HCT116 (cell line): ENCODE measurements at regions not wholly inside any gene's neighbourhood (a gene's known extent, or its start where the extent isn't known, plus 50 kb on each side); places are given as distances from the start of the nearest gene placed in this dataset.

Source experiments
- ATAC-seq: fragments of 200-7000 bp; cut with Tn5 transposase; 2 replicates; pipeline ENCODE4 v1.9.1; 2020; ENCODE audit warnings: mild to moderate bottlenecking, moderate library complexity
- BruUV-seq: library from RNA; stranded (reverse); fragments of 400-500 nt; replicated peaks from 2 replicates; lab custom pipeline; 2021; lab: Mats Ljungman, UMichigan
- CTCF ChIA-PET: fragments of 300-600 bp; sonication (Branson Sonifier 250); formaldehyde crosslinking; loops from one replicate; lab custom pipeline; 2021; ENCODE audit warnings: antibody characterized with exemption; lab: Charles Lee
- POLR2A ChIA-PET: fragments of 300-600, 350-600 bp; sonication (Branson Sonifier 250); formaldehyde crosslinking; loops from one replicate; lab custom pipeline; 2021; ENCODE audit warnings: antibody characterized with exemption; lab: Charles Lee
- RAD21 ChIA-PET, 2 experiments: fragments of 300-600 bp; sonication (Branson Sonifier 250); formaldehyde crosslinking; loops; one replicate each; lab custom pipeline; 2023; ENCODE audit warnings: low total read pairs in 2 of 2; ENCODE audit not compliant: uncharacterized antibody in 2 of 2, unreplicated experiment in 2 of 2, low non-redundant PET in 1 of 2; lab: Charles Lee
- DNase-seq: peaks from one replicate; pipeline ENCODE4 v3.0.0-alpha.2; 2010; ENCODE audit warnings: low read depth, low spot score
- H2AFZ ChIP-seq: fragments of 200-600 bp; shearing (Covaris generic), sonication (generic); 2 replicates; pipeline ENCODE4 v1.6.1; 2017; ENCODE audit warnings: low read depth, mixed run types, mixed read lengths, antibody characterized with exemption, low read length; ENCODE audit not compliant: poor library complexity, severe bottlenecking
- H3K27ac ChIP-seq: 2 replicates; pipeline ENCODE4 v1.5.1; 2012; ENCODE audit warnings: low read depth, low read length
- H3K27me3 ChIP-seq: fragments of 200-600 bp; sonication (generic); 2 replicates; pipeline ENCODE4 v1.6.1; 2016; ENCODE audit warnings: mixed run types, low read length, mixed read lengths; ENCODE audit not compliant: insufficient read depth
- H3K36me3 ChIP-seq, 2 experiments: fragments of 200-500 bp in 1 of 2; fragments of 200-600 bp in 1 of 2; sonication (Bioruptor generic) in 1 of 2; sonication (generic) in 1 of 2; 2 replicates each; pipeline versions ENCODE4 v1.5.1 to v1.6.1; 2014 to 2016; ENCODE audit warnings: low read length in 2 of 2, inconsistent platforms in 1 of 2, mixed read lengths in 1 of 2, mixed run types in 1 of 2; ENCODE audit not compliant: insufficient read depth in 2 of 2, control insufficient read depth in 1 of 2
- H3K4me1 ChIP-seq, 2 experiments: fragments of 200-600 bp in 1 of 2; sonication (generic) in 1 of 2; 2 replicates each; pipeline versions ENCODE4 v1.5.1 to v1.6.1; 2012 to 2017; ENCODE audit warnings: low read length in 2 of 2, inconsistent platforms in 1 of 2, mild to moderate bottlenecking in 1 of 2, mixed read lengths in 1 of 2, mixed run types in 1 of 2, moderate library complexity in 1 of 2; ENCODE audit not compliant: insufficient read depth in 2 of 2, control insufficient read depth in 1 of 2
- H3K4me2 ChIP-seq: fragments of 200-600 bp; sonication (generic); 2 replicates; pipeline ENCODE4 v1.6.1; 2017; ENCODE audit warnings: mixed run types, low read length, mixed read lengths
- H3K4me3 ChIP-seq, 2 experiments: fragments of 200-600 bp in 1 of 2; sonication (generic) in 1 of 2; replicated peaks in 1 of 2; 2 replicates each; pipeline ENCODE4 v1.5.1; 2011 to 2016; ENCODE audit warnings: low read length in 2 of 2, control low read depth in 1 of 2, low read depth in 1 of 2, mild to moderate bottlenecking in 1 of 2, mixed read lengths in 1 of 2, mixed run types in 1 of 2
- H3K79me2 ChIP-seq: fragments of 200-600 bp; sonication (generic); 2 replicates; pipeline ENCODE4 v1.6.1; 2017; ENCODE audit warnings: mild to moderate bottlenecking, mixed run types, low read length, moderate library complexity, mixed read lengths; ENCODE audit not compliant: insufficient read depth
- H3K9ac ChIP-seq: fragments of 200-600 bp; sonication (generic); 2 replicates; pipeline ENCODE4 v1.6.1; 2016; ENCODE audit warnings: low read length, mixed read lengths
- H3K9me2 ChIP-seq: fragments of 200-600 bp; sonication (generic), shearing (Covaris generic); 2 replicates; pipeline ENCODE4 v1.6.1; 2017; ENCODE audit warnings: mixed run types, mild to moderate bottlenecking, moderate library complexity; ENCODE audit not compliant: insufficient read depth
- H3K9me3 ChIP-seq, 2 experiments: fragments of 200-500 bp in 1 of 2; fragments of 200-600 bp in 1 of 2; sonication (Bioruptor generic) in 1 of 2; sonication (generic) in 1 of 2; 2 replicates each; pipeline ENCODE4 v1.6.1; 2014 to 2017; ENCODE audit warnings: low read length in 2 of 2, mixed read lengths in 2 of 2, inconsistent platforms in 1 of 2, low read depth in 1 of 2, mild to moderate bottlenecking in 1 of 2, mixed run types in 1 of 2, moderate library complexity in 1 of 2; ENCODE audit not compliant: control insufficient read depth in 1 of 2, insufficient read depth in 1 of 2
- H4K20me1 ChIP-seq: fragments of 200-600 bp; sonication (generic), shearing (Covaris generic); 2 replicates; pipeline ENCODE4 v1.6.1; 2017; ENCODE audit warnings: mixed run types, mild to moderate bottlenecking, moderate library complexity; ENCODE audit not compliant: insufficient read depth
- CEBPB ChIP-seq: IDR thresholded peaks from 2 replicates; pipeline ENCODE4 v1.6.1; 2012; ENCODE audit warnings: low read depth
- CTCF ChIP-seq, 3 experiments: fragments of 200-600 bp in 1 of 3; sonication (generic) in 1 of 3; IDR thresholded peaks in 2 of 3; conservative IDR thresholded peaks in 1 of 3; 2 replicates each; pipeline ENCODE4 v1.5.1; 2012 to 2017; ENCODE audit warnings: low read depth in 2 of 3, low read length in 2 of 3, antibody characterized with exemption in 1 of 3, borderline replicate concordance in 1 of 3, control low read depth in 1 of 3, mild to moderate bottlenecking in 1 of 3, mixed read lengths in 1 of 3, mixed run types in 1 of 3, moderate library complexity in 1 of 3; ENCODE audit not compliant: insufficient read depth in 1 of 3
- EGR1 ChIP-seq: IDR thresholded peaks from 2 replicates; pipeline ENCODE4 v1.6.1; 2012; ENCODE audit warnings: low read depth
- EZH2phosphoT487 ChIP-seq: fragments of 200-600 bp; IDR thresholded peaks from 2 replicates; pipeline ENCODE4 v1.6.1; 2018; ENCODE audit warnings: antibody characterized with exemption, borderline replicate concordance
- FOSL1 ChIP-seq: IDR thresholded peaks from 2 replicates; pipeline ENCODE4 v1.6.1; 2012; ENCODE audit warnings: low read depth
- JUND ChIP-seq: IDR thresholded peaks from 2 replicates; pipeline ENCODE4 v1.6.1; 2012
- MAX ChIP-seq: IDR thresholded peaks from 2 replicates; pipeline ENCODE4 v1.6.1; 2012
- REST ChIP-seq: IDR thresholded peaks from 2 replicates; pipeline ENCODE4 v1.6.1; 2012; ENCODE audit warnings: low read depth
- SP1 ChIP-seq: IDR thresholded peaks from 2 replicates; pipeline ENCODE4 v1.6.1; 2012; ENCODE audit warnings: low read depth
- SRF ChIP-seq: IDR thresholded peaks from 2 replicates; pipeline ENCODE4 v1.6.1; 2012; ENCODE audit warnings: low read depth
- YY1 ChIP-seq: IDR thresholded peaks from 2 replicates; pipeline ENCODE4 v1.6.1; 2011; ENCODE audit warnings: low read length, low read depth, moderate library complexity, mild to moderate bottlenecking; ENCODE audit not compliant: insufficient replicate concordance; ENCODE audit errors: extremely low read depth
- ZNF274 ChIP-seq: fragments of 200-500 bp; sonication (Bioruptor generic); IDR thresholded peaks from 2 replicates; pipeline ENCODE4 v1.6.1; 2014; ENCODE audit warnings: mild to moderate bottlenecking, low read depth, low read length, inconsistent platforms
- intact Hi-C: fragments of 100-400 bp; cut with micrococcal nuclease; formaldehyde crosslinking; loops from 2 replicates; pipeline ENCODE4 v1.10.0; 2022

GRCh38 chr15:29934251-29934650 lies 112.0 kb upstream of the TJP1 start (continued):
- TF ChIP-seq REST, result no peak
- 0 out of 2 replicates have a peak, but pooled peaks have one; percentile 16 for TF ChIP-seq CEBPB
- TF ChIP-seq SP1, result peak; percentile 32; the same call in 1 of the 2 replicates
- TF ChIP-seq JUND, result peak; percentile 48
- TF ChIP-seq EGR1, result no peak
- TF ChIP-seq YY1, result no peak

- POLR2A ChIA-PET, result no interaction called here
- Histone ChIP-seq H2AFZ (peak overlapping the region; percentile 88), H4K20me1 (no peaks in the 10 kb centered on the region), H3K9me2 (no peaks in the 10 kb centered on the region), H3K27ac (no peak overlapping the region), H3K4me3 (no peak overlapping the region), H3K9ac (no peak overlapping the region), H3K79me2 (no peaks in the 10 kb centered on the region), H3K27me3 (no peaks in the 10 kb centered on the region), H3K36me3 (no peaks in the 10 kb centered on the region), H3K4me1 (peaks cover 17 to 35% of the 10 kb centered on the region in 2 experiments; a peak in 3 of 4 replicates), H3K9me3 (no peaks in the 10 kb centered on the region), H3K4me2 (peak overlapping the region; percentile 69)
- no TSS peak for BruUV-seq
- CTCF ChIA-PET, result interaction anchor here (1.7 to 6.1 kb wide), 2 partner anchors 7 to 185 kb away, joined by 5 to 37 read pairs; no protein-coding TSS in a partner anchor
- DNase-seq, result no peak
- RAD21 ChIA-PET, result no interaction called here
- intact Hi-C loops, result loop anchor here (10.0 kb wide), 1 partner anchor 52 kb away; no protein-coding TSS in a partner anchor
- ATAC-seq, result no peak
- no peak for TF ChIP-seq ZNF274
- TF ChIP-seq EZH2phosphoT487, result no peak
- no peak for TF ChIP-seq FOSL1
- no peak for TF ChIP-seq SP1
- TF ChIP-seq CEBPB, result no peak
- TF ChIP-seq REST, result no peak
- TF ChIP-seq CTCF (IDR thresholded peaks at IDR 0.05 in 2 of 3, conservative IDR thresholded peaks at IDR 0.05 in 1 of 3; ENCODE audit: borderline replicate concordance in 1 of 3, insufficient read depth in 1 of 3, low read depth in 2 of 3, low read length in 2 of 3), result no peak
- no peak for TF ChIP-seq MAX
- no peak for TF ChIP-seq SRF
These were observed 111.0 kb upstream of the TJP1 start for GRCh38 chr15:29933042-29933803.
